Activated T-cell treated with anti-CD3 and anti-CD28 coated beads for 24 hours (primary cell): ENCODE measurements at regions not wholly inside any gene's neighbourhood (a gene's known extent, or its start where the extent isn't known, plus 50 kb on each side); places are given as distances from the start of the nearest gene placed in this dataset.

ENCODE experiments used
- DNase-seq: peaks from one replicate; pipeline ENCODE4 v3.0.0-alpha.2; 2020; ENCODE audit warnings: low read depth

DNA sequence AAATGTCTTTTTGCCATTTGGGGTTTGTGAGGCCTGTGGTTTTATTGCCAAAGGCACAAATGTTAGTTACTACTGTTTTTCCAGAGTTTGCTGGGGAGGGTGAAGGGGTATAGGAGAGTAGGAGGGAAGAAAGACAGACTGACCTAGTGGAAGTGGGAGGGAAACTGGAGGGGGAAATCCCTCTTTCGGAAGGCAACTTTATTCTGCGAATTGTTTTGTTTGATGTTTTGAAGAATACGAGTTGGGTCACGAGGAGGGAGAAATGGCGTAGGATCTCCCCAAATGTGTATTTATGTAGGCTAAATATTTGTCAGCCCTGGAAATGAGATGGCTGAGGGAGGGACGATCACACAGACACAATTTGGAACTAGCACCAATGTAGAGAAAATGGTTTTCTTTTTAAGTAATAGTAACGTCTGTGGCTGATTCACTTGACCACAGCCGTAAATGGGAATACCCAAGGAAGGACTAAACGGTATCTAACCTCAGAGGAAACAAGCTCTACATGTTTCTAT, 172.3 kb downstream of the ICOS start:
- peak; percentile 20 for DNase-seq

GRCh38 chr2:204109681-204110080, 173.1 kb downstream of the ICOS start:
- no peak for DNase-seq

- DNase-seq, result peak; percentile 48
Measured at GRCh38 chr2:204110338-204110741, 173.8 kb downstream of the ICOS start.

DNA sequence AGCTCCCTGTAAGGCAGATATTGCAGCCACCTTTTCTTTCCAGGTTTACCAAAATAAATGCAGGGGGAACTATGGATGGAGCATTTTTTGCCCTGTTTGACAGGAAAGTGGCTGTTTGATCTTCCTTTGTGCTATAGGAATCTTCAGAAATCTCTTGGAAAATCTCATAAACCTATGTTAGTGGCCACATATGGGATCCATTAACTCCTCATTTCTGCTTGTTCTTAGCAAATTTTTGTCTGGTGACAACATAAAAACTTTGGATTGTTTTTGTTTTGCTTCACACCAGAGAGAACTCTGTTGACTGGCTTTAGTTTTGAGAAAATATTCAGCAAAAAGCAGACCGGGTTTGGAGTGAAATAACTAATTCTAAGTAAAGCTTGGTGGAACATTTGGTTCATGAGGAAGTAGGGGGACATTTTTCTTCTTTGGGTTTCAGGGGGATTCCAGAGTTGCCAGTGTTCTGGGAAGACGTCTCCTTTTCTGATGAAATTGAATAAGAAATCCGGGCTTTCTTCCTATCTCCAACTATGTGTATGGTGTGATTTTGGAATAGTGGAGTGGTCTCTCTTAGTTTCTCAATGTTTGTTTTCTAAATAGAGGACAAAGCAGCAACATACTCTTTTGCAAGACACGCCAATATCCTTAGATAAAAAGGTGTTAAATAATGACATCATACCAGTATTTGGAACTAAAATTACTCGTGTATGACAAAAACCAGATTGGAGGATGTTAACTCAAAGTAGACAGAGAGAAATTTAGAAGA, 174.4 kb downstream of the ICOS start:
- no peak for DNase-seq

DNA sequence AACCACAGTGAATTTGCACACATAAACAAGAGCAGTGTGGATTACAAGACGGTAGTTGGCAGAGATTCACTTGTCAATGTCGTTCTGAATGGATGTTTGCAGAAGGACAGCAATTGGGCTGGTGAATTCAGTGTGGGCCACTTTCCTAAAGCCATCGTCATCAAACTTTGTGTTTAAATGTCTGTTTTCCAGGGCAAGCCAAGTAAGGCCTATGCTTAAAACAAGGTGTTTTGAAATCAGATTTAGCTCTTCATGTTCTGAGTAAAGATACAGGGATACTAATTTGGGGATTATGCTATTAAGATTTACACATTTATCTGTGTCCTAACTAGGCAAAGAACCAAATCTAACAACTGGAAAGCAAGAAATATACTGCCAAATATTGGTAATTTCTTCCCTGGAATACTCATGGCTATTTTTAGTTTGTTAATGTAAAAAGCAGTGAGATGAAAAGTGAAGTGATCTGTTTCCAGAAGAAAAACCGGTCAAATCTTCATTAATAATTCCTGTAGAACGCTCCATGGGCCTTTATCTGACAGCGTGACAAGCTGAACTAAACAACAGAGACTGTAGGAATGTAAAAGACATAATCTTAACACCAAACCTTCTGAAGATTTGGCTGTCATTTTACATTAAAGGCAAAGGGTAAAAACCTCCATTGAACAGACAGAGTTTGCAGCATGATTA, 175.7 kb downstream of the ICOS start:
- no peak for DNase-seq

- no peak for DNase-seq
Measured at GRCh38 chr2:204114295-204115136, 178.0 kb downstream of the ICOS start.

- DNase-seq, result no peak
Measured at GRCh38 chr2:204115137-204116056, 178.8 kb downstream of the ICOS start.

GRCh38 chr2:204116159-204116792, 179.7 kb downstream of the ICOS start:
- DNase-seq, result no peak

DNA sequence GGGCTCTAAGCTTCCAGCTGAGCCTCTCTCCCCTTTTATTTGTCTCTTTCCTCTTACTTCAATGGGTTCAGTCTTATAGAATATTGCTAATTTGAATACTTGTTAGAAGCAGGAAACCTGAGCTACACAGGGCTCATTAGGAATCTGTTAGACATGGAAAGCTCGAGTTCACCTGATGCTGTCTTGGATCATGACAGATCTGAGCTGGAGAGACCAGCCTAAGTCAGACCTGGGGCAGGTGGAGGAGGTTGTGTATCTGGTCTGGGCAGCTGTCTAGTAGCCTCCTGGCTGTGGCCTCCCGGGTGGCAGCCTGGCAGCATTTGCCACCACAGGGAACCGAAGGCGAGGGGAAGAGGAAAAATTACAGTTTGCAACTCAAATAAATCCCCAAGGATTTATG, 185.9 kb downstream of the ICOS start:
- no peak for DNase-seq

DNA sequence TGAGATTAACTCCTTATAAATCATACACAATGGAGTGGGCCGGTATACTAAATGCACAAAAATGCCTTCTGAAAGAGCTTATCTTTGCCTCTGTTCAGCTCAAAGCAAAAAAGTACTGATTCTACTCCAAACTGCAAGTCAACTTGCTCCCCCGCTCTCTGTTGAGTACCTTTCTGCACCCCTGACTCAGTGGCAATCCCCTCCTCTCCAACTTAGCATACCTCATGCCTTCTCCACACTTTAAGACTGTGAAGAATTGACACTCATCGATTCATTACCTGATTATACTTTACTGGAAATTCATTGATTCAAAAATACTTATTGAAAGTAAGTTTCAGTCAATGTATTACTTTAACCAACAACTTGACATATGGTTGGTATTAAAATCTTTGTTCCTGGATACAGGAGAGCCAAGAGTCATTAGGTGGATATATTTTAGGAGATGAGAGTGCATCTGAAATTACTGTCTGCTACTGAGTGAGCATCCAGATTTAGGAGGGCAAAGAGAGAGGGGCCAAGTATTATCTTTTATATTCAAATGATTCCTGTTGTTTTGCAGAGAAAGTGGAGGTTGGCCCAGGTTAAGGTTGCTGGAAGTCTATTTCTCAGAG, 187.7 kb downstream of the ICOS start:
- DNase-seq, result no peak

DNA sequence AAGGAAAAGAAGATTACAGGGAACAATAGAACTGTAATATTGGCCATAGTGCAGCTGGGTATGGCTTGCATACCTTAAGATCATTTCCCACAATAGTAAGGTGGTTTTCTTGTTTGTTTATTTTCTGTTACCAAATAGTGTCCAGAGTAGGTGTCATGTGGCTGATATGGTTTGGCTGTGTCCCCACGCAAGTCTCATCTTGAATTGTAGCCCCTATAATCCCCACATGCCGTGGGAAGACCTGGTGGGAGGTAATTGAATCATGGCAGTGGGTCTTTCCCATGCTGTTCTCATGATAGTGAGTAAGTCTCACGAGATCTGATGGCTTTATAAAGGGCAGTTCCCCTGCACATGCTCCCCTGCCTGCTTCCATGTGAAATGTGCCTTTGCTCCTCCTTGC, 190.1 kb downstream of the ICOS start:
- DNase-seq, result no peak

- no peak for DNase-seq
Measured at GRCh38 chr2:204127238-204127637, 190.7 kb downstream of the ICOS start.

DNA sequence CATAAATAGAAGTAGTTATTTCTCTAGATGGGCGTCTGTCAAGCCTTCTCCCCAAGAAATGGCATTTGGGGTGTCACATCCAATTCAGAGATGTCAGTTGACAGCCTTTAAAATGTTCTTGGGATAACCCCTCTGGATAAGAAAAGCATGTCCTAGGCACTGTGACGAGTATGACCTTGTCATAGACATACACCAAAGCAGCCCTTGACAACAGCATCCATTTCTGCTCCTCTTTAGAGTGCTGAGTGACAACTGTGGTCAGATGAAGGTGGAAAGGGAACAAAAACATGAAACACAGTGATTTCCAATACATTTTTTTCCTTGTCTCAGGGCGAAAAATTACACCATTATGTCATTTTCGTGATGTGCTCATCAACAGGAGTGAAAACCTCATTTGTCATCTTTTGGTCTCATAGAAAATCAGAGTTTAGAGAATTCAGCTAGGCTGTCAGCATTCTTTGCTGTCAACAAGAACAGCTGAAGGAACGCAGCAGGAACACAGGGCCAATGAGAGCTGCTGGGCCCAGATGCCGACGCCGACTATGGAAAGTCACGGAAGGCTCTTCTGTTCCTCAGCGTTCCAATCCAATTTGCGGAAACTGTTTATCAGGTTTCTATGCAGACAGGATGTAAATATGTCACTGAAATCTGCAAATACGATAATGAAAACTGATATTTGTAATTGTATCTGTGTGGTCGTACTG, 193.2 kb downstream of the ICOS start:
- no peak for DNase-seq

DNA sequence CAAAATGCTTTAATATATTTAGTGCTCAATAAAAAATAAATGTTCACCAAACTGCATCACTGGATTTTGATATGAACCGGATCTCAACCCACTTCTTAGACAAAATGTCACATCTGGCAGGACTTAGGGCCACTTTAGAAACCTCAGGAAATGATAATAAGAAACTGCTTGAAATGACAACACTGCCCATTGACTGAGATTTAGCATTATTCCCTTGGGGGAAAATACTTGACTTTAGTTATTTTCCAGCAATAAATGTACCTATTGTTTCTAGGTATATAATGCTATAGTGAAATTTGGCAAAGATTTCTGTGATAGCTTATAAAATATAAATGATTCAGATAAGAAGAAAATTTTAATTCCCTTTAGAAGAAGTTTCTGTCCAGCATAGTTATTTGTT, 195.1 kb downstream of the ICOS start:
- no peak for DNase-seq

DNA sequence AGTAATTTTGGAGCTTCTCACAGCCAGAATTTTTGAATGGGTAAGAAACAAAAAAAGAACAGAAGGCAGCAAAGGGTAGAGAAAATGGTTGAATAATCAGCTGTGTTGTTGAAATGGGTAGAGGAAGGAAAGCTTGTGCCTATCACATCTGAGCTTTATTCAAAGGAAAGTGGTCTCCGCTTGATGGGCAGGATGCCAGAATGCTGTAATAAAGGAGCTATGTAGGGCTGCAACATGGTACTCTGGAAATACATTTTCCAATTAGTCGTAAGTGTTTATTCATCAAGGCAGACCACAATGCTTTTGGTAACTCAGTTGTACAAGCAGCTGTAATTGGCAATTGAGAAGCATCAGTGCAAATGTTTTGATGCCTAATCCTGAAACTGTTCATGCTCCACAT, 196.9 kb downstream of the ICOS start:
- no peak for DNase-seq

DNA sequence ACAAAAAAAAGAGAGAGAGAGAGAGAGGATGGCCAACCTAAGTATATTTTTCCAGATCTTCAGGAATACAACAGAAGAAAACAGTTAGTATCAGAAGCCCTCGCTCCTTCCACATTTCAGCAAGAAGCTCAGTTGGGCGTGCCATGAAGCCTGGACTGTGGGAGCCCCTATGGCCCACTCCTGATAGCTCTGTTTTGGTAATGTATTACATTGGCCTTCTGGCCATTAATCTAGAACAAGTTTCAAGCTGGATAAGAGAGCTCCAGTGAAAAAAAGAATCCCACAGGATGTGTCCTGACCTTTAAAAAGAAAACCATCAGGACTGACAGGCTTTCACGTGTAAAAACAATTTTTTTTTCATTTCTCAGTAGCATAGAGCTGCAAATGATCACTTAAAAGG, 197.9 kb downstream of the ICOS start:
- no peak for DNase-seq

GRCh38 chr2:204135752-204136151, 199.2 kb downstream of the ICOS start:
- DNase-seq, result no peak

- no peak for DNase-seq
Measured at GRCh38 chr2:204138206-204138605, 201.6 kb downstream of the ICOS start.

GRCh38 chr2:204140246-204140645, 203.7 kb downstream of the ICOS start:
- no peak for DNase-seq
